SHP77 (cell line): ENCODE measurements at regions not wholly inside any gene's neighbourhood (a gene's known extent, or its start where the extent isn't known, plus 50 kb on each side); places are given as distances from the start of the nearest gene placed in this dataset.
"Not testable (repeated sequence)": the region's sequence is repeated elsewhere in the genome, so short reads cannot be mapped to it uniquely, and the experiment has no call there.

Experiments
- DNase-seq, 2 experiments: peaks; one replicate each; lab custom pipeline; 2025; lab: John Stamatoyannopoulos, UW

GRCh38 chr4:124943145-124943889, 230.8 kb upstream of the ANKRD50 start:
- DNase-seq: no peak

- DNase-seq: no peak
Observed at GRCh38 chr4:124941267-124941666, 228.7 kb upstream of the ANKRD50 start.

GRCh38 chr4:124940387-124940786, 227.9 kb upstream of the ANKRD50 start:
- DNase-seq: no peak

- no peak for DNase-seq
Observed at GRCh38 chr4:124939908-124940307, 227.4 kb upstream of the ANKRD50 start.

- DNase-seq: no peak
Observed at GRCh38 chr4:124938836-124939235, 226.3 kb upstream of the ANKRD50 start.

GRCh38 chr4:124937993-124938392, 225.5 kb upstream of the ANKRD50 start:
- no peak for DNase-seq

- DNase-seq: peak in 1 of 2 experiments; percentile 19
Observed at GRCh38 chr4:124936427-124936826, 223.9 kb upstream of the ANKRD50 start.

- no peak for DNase-seq
Observed at GRCh38 chr4:124934916-124935315, 222.4 kb upstream of the ANKRD50 start.

- no peak for DNase-seq
Observed at GRCh38 chr4:124933521-124933920, 221.0 kb upstream of the ANKRD50 start.

GRCh38 chr4:124932447-124932846, 219.9 kb upstream of the ANKRD50 start:
- no peak for DNase-seq

- no peak for DNase-seq
Observed at GRCh38 chr4:124931050-124931449, 218.5 kb upstream of the ANKRD50 start.

- DNase-seq: not testable (repeated sequence)
Observed at GRCh38 chr4:124922748-124923147, 210.2 kb upstream of the ANKRD50 start.

GRCh38 chr4:124918559-124919122, 206.1 kb upstream of the ANKRD50 start:
- no peak for DNase-seq

- DNase-seq: no peak
Observed at GRCh38 chr4:124915073-124915472, 202.5 kb upstream of the ANKRD50 start.

- no peak for DNase-seq
Observed at GRCh38 chr4:124913237-124913636, 200.7 kb upstream of the ANKRD50 start.

- DNase-seq: no peak
Observed at GRCh38 chr4:124910327-124910726, 197.8 kb upstream of the ANKRD50 start.

- DNase-seq: no peak
Observed at GRCh38 chr4:124907881-124908280, 195.3 kb upstream of the ANKRD50 start.

- no peak for DNase-seq
Observed at GRCh38 chr4:124905441-124905840, 192.9 kb upstream of the ANKRD50 start.

GRCh38 chr4:124904723-124905388, 192.3 kb upstream of the ANKRD50 start:
- no peak for DNase-seq

- DNase-seq: peak; percentile 20 to 39
Observed at GRCh38 chr4:124903995-124904722, 191.6 kb upstream of the ANKRD50 start.

- DNase-seq: peak in 1 of 2 experiments; percentile 3
Observed at GRCh38 chr4:124902001-124902515, 189.5 kb upstream of the ANKRD50 start.

- DNase-seq: no peak
Observed at GRCh38 chr4:124899997-124900396, 187.5 kb upstream of the ANKRD50 start.
